H7 (cell line): ENCODE measurements at regions not wholly inside any gene's neighbourhood (a gene's known extent, or its start where the extent isn't known, plus 50 kb on each side); places are given as distances from the start of the nearest gene placed in this dataset.
"Not testable (repeated sequence)": the region's sequence is repeated elsewhere in the genome, so short reads cannot be mapped to it uniquely, and the experiment has no call there.

Experiments used
- DNase-seq: peaks from one replicate; pipeline ENCODE4 v3.0.0; 2012
- H3K27me3 ChIP-seq: 2 replicates; pipeline ENCODE4 v1.6.0; 2011; ENCODE audit warnings: mild to moderate bottlenecking, low read length; ENCODE audit not compliant: control insufficient read depth, insufficient read depth
- H3K36me3 ChIP-seq: replicated peaks from 2 replicates; pipeline ENCODE4 v1.5.1; 2011; ENCODE audit warnings: low read length; ENCODE audit not compliant: control insufficient read depth, insufficient read depth
- H3K4me3 ChIP-seq: 2 replicates; pipeline ENCODE4 v1.5.1; 2011; ENCODE audit warnings: low read depth, mild to moderate bottlenecking, control low read depth, low read length, moderate library complexity; ENCODE audit not compliant: insufficient read depth

DNA sequence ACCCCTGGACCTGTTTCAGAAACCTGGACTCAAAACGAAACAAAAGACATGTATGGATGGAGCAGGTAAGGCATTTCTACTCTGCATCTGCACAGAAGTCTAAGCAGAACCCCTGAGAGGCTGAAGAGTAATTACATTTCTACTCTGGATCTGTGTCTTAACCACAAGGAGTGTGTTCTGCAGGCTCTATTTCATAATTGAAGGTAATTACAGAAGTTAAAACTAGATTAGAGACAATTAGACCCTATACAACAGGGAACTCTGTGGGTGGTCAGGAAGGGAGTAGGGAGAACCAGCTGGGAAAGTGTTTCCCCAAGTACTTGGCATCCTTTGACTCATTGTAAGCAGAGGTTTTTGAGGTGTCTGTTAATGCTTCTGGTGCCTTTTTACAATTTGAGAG, 69.8 kb downstream of the IGSF1 start:
- Histone ChIP-seq H3K27me3 (peaks cover 10% of the 10 kb centered on the region; the same call in 1 of the 2 replicates), H3K36me3 (no peaks in the 10 kb centered on the region), H3K4me3 (no peak overlapping the region)
- DNase-seq = no peak

GRCh38 chrX:131217989-131218388, 71.1 kb downstream of the IGSF1 start:
- H3K4me3 ChIP-seq = no peak overlapping the region
- H3K27me3 ChIP-seq = peaks cover 13% of the 10 kb centered on the region; the same call in 1 of the 2 replicates
- no peak for DNase-seq
- no peaks in the 10 kb centered on the region for H3K36me3 ChIP-seq

DNA sequence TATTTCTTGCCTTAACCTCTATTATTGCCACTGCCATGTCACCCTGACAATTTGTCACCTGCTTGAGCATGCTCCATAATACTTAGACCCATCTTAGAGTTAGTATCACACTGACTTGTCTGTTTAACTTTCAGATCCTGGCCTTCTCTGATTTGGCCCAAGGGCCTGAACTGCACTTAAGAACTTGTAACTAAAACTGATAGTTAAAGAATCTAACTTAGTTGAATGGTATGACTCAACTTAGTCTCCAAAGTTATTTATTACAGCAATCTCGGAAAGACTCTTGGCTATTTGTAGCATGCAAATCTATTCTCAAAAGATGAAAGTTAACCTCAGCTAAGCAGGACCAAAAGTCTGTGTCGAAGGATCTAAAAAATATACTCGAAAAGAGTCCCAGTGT, 72.3 kb downstream of the IGSF1 start:
- DNase-seq = no peak
- H3K27me3 ChIP-seq = peaks cover 17% of the 10 kb centered on the region; the same call in 1 of the 2 replicates
- no peak overlapping the region for H3K4me3 ChIP-seq
- no peaks in the 10 kb centered on the region for H3K36me3 ChIP-seq

GRCh38 chrX:131213400-131213799, 75.7 kb downstream of the IGSF1 start:
- Histone ChIP-seq H3K36me3 (no peaks in the 10 kb centered on the region), H3K4me3 (no peak overlapping the region)
- DNase-seq = no peak

GRCh38 chrX:131202766-131203165, 86.3 kb downstream of the IGSF1 start:
- no peaks in the 10 kb centered on the region for H3K36me3 ChIP-seq
- DNase-seq = no peak
- no peaks in the 10 kb centered on the region; the same call in 1 of the 2 replicates for H3K27me3 ChIP-seq
- H3K4me3 ChIP-seq = no peak overlapping the region

More at GRCh38 chrX:131213400-131213799, 75.7 kb downstream of the IGSF1 start:
- H3K27me3 ChIP-seq = peaks cover 23% of the 10 kb centered on the region; the same call in 1 of the 2 replicates

DNA sequence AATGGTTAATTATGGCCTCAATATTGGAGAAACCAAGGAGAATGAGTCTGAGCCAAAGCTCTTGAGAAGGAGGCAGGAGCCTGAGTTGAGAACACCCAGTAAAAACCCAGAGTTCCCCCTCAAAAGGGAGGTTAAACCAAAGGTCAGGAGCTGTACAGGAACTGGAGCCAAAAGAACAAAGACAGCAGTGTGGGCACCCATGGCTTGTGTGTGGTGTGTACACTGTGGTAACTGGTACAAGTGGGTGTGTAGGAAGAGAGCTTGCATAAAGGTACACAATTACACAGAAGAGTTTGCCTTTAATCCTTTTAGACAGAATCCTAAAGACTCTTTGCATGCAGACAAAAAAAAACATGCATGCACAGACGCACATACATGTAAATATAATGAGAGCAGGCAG, 87.1 kb downstream of the IGSF1 start:
- Histone ChIP-seq H3K4me3 (no peak overlapping the region), H3K36me3 (no peaks in the 10 kb centered on the region), H3K27me3 (no peaks in the 10 kb centered on the region)
- DNase-seq = no peak

DNA sequence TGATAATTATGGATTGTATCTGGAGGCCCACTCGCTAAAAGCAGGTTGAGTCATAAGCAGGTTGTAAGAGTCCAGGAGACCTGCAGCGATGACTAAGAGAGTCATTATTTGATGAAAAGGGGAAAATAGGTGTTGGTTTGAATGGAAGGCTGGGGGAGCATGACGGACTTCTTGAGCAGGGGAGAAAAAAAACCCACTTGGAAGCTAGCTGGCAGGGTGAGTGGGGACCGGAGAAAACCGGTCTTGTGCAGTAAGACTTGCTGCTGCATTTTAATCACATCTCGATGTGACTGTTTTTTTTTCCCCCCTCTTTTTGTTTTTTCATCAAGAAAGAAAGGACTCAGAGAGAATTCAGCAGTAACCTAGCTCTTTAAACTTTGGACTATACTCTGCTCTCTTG, 90.0 kb downstream of the IGSF1 start:
- Histone ChIP-seq H3K27me3 (no peaks in the 10 kb centered on the region), H3K36me3 (no peaks in the 10 kb centered on the region), H3K4me3 (no peak overlapping the region)
- DNase-seq = no peak

- peak; percentile 2 for DNase-seq
- Histone ChIP-seq H3K36me3 (no peaks in the 10 kb centered on the region), H3K4me3 (no peak overlapping the region), H3K27me3 (no peaks in the 10 kb centered on the region)
Observed at GRCh38 chrX:131187206-131187605, 101.9 kb downstream of the IGSF1 start.

DNA sequence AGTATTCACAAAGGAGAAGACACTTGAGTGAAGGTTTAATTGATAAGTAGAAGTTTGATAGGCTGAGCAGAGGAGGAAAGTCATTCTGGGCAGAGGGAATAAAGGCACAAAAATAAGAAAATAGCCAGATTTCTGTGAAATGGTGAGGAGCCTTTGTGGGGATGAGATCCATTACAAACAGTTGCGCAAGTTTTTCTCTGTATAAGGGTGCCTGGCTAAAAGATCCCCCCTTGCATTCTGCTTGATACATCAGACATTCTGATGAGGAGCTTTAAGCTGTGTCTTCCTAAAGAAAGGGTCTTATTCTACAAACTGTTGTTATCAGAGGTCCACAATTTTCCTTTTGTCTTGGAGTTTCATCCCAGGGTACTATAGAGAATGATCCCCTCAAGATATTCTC, 112.0 kb downstream of the ARHGAP36 start:
- H3K36me3 ChIP-seq = no peaks in the 10 kb centered on the region
- no peak for DNase-seq
- H3K4me3 ChIP-seq = no peak overlapping the region
- no peaks in the 10 kb centered on the region for H3K27me3 ChIP-seq

DNA sequence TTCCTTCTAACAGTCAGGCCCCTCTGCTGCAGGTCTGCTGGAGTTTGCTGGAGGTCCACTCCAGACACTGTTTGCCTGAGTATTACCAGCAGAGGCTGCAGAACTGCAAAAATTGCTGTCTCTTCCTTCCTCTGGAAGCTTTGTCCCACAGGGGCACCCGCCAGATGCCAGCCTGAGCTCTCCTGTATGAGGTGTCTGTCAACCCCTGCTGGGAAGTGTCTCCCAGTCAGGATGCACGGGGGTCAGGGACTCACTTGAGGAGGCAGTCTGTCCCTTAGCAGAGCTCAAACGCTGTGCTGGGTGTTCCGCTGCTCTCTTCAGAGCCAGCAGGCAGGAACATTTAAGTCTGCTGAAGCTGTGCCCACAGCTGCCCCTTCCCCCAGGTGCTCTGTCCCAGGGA, 105.5 kb downstream of the ARHGAP36 start:
- H3K4me3 ChIP-seq, H3K36me3 ChIP-seq, H3K27me3 ChIP-seq, DNase-seq: not testable (repeated sequence)

GRCh38 chrX:131157656-131158055, 99.5 kb downstream of the ARHGAP36 start:
- H3K4me3 ChIP-seq = peak overlapping the region; percentile 46
- H3K36me3 ChIP-seq, H3K27me3 ChIP-seq, DNase-seq: not testable (repeated sequence)

- no peaks in the 10 kb centered on the region for H3K27me3 ChIP-seq
- H3K36me3 ChIP-seq = no peaks in the 10 kb centered on the region
- DNase-seq = no peak
- no peak overlapping the region for H3K4me3 ChIP-seq
Observed at GRCh38 chrX:131146702-131147101, 88.6 kb downstream of the ARHGAP36 start.
